ENCODE measurements at regions not wholly inside any gene's neighbourhood (a gene's known extent, or its start where the extent isn't known, plus 50 kb on each side); places are given as distances from the start of the nearest gene placed in this dataset.
A peak's percentile ranks its signal among the peaks of the same experiment; 100 is the strongest.
"Not testable (repeated sequence)": the region's sequence is repeated elsewhere in the genome, so short reads cannot be mapped to it uniquely, and the experiment has no call there.

DNA sequence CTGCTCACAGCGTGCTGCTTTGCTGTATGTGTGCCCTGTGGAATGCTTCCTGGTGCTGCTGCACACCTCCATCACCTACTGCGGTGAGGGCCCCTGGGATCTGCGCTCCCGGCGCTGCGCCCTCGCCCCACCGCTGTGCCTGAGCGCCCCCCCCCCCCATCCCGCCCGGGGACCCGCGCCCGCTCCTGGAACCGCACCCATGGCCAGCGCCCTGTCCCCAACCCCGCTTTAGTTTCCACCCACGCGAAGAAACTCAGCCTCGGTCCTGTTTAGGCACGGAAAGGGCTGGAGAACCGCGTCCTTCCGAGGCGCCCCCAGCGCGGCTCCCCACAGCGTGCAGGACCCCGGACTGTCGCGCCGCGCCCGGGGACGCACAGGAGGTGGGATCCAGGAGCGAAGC, 265.5 kb downstream of the POTEB3 start:
- in situ Hi-C loops (cut with HindIII; ENCODE audit: low sequenced_read_pairs); DNase-seq (ENCODE audit: low read depth, low spot score); H3K4me3 ChIP-seq (ENCODE audit: low read depth, low read length): not testable (repeated sequence)

- DNase-seq (ENCODE audit: low read depth, low spot score); H3K4me3 ChIP-seq (ENCODE audit: low read depth, low read length); in situ Hi-C loops (cut with HindIII; ENCODE audit: low sequenced_read_pairs): not testable (repeated sequence)
These were observed 285.3 kb upstream of the POTEB2 start for GRCh38 chr15:21151203-21151966.

- DNase-seq (ENCODE audit: low read depth, low spot score); H3K4me3 ChIP-seq (ENCODE audit: low read depth, low read length); in situ Hi-C loops (cut with HindIII; ENCODE audit: low sequenced_read_pairs): not testable (repeated sequence)
These were observed 282.0 kb upstream of the POTEB2 start for GRCh38 chr15:21148136-21148535.

GRCh38 chr15:21133893-21134292, 267.8 kb upstream of the POTEB2 start:
- in situ Hi-C loops (cut with HindIII; ENCODE audit: low sequenced_read_pairs); H3K4me3 ChIP-seq (ENCODE audit: low read depth, low read length); DNase-seq (ENCODE audit: low read depth, low spot score): not testable (repeated sequence)

DNA sequence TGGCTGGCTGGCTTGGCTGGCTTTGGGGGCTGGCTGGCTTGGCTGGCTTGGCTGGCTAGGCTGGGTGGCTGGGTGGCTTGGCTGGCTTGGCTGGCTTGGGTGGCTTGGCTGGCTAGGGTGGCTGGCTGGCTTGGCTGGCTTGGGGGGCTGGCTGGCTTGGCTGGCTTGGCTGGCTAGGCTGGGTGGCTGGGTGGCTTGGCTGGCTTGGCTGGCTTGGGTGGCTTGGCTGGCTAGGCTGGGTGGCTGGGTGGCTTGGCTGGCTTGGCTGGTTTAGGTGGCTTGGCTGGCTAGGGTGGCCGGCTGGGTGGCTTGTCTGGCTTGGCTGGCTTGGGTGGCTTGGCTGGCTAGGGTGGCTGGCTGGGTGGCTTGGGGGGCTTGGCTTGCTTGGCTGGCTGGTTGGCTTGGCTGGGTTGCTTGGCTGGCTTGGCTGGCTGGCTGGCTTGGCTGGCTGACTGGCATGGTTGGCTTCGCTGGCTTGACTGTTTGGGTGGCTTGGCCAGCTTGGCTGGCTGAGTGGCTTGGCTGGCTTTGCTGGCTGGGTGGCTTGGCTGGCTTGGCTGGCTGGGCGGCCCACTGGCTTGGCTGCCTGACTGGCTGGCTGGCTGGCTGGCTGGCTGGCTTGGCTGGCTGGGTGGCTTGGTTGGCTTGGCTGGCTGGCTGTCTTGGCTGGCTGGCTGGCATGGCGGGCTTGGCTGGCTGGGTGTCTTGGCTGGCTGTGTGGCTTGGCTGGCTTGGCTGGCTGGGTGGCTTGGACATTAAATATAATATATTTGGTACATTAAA, 246.3 kb upstream of the POTEB2 start:
- H3K4me3 ChIP-seq (ENCODE audit: low read depth, low read length); in situ Hi-C loops (cut with HindIII; ENCODE audit: low sequenced_read_pairs): not testable (repeated sequence)
- peak; percentile 0 for DNase-seq (ENCODE audit: low read depth, low spot score)

DNA sequence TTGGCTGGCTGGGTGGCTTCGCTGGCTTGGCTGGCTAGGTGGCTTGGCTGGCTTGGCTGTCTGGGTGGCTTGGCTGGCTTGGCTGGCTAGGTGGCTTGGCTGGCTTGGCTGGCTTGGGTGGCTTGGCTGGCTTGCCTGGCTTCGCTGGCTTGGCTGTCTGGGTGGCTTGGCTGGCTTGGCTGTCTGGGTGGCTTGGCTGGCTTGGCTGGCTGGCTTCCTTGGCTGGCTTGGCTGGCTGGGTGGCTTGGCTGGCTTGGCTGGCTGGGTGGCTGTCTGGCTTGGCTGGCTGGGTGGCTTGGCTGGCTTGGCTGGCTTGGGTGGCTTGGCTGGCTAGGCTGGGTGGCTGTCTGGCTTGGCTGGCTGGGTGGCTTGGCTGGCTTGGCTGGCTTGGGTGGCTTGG, 245.7 kb upstream of the POTEB2 start:
- H3K4me3 ChIP-seq (ENCODE audit: low read depth, low read length); in situ Hi-C loops (cut with HindIII; ENCODE audit: low sequenced_read_pairs): not testable (repeated sequence)
- DNase-seq (ENCODE audit: low read depth, low spot score): peak; percentile 0

DNA sequence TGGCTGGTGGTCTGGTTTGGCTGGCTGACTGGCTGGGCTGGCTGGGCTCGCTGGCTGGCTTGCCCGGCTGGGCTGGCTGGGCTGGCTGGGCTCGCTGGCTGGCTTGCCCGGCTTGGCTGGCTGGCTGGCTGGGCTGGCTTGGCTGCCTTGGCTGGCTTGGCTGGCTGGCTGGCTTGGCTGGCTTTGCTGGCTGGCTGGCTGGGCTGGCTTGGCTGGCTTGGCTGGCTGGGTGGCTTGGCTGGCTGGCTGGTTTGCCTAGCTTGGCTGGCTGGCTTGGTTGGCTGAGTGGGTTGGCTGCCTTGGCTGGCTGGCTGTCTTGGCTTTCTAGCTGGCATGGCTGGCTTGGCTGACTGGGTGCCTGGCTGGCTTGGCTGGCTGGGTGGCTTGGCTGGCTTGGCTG, 245.1 kb upstream of the POTEB2 start:
- in situ Hi-C loops (cut with HindIII; ENCODE audit: low sequenced_read_pairs); H3K4me3 ChIP-seq (ENCODE audit: low read depth, low read length); DNase-seq (ENCODE audit: low read depth, low spot score): not testable (repeated sequence)

GRCh38 chr15:21110187-21110804, 244.2 kb upstream of the POTEB2 start:
- H3K4me3 ChIP-seq (ENCODE audit: low read depth, low read length); in situ Hi-C loops (cut with HindIII; ENCODE audit: low sequenced_read_pairs); DNase-seq (ENCODE audit: low read depth, low spot score): not testable (repeated sequence)

DNA sequence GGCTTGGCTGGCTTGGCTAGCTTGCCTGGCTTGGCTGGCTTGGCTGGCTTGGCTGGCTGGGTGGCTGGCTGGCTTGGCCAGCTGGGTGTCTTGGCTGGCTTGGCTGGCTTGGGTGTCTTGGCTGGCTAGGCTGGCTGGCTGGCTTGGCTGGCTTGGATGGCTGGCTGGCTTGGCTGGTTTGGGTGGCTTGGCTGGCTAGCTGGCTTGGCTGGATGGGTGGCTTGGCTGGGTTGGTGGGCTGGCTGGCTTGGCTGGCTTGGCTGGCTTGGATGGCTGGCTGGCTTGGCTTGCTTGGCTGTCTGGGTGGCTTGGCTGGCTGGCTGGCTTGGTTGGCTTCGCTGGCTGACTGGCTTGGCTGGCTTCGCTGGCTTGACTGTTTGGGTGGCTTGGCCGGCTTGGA, 242.3 kb upstream of the POTEB2 start:
- DNase-seq (ENCODE audit: low read depth, low spot score); H3K4me3 ChIP-seq (ENCODE audit: low read depth, low read length); in situ Hi-C loops (cut with HindIII; ENCODE audit: low sequenced_read_pairs): not testable (repeated sequence)

DNA sequence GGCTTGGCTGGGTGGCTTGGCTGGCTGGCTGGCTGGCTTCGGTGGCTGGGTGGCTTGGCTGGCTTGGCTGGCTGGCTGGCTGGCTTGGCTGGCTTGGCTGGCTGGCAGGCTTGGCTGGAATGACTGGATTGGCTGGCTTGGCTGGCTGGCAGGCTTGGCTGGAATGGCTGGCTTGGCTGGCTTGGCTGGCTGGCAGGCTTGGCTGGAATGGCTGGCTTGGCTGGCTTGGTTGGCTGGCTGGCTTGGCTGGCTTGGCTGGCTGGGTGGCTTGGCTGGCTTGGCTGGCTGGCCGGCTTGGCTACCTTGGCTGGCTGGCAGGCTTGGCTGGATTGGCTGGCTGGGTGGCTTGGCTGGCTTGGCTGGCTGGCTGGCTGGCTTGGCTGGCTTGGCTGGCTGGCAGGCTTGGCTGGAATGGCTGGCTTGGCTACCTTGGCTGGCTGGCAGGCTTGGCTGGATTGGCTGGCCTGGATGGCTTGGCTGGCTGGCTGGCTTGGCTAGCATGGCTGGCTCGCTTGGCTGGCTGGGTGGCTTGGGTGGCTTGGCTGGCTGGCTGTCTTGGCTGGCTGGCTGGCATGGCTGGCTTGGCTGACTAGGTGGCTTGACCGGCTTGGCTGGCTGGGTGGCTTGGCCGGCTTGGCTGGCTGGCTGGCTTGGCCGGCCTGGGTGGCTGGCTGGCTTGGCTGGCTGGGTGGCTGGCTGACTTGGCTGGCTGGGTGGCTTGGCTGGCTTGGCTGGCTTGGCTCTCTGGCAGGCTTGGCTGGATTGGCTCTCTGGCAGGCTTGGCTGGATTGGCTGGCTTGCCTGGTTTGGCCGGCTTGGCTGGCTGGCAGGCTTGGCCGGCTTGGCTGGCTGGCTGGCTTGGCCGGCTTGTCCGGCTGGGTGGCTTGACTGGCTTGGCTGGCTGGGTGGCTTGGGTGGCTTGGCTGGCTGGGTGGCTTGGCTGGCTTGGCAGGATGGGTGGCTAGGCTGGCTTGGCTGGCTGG, 241.6 kb upstream of the POTEB2 start:
- DNase-seq (ENCODE audit: low read depth, low spot score); H3K4me3 ChIP-seq (ENCODE audit: low read depth, low read length); in situ Hi-C loops (cut with HindIII; ENCODE audit: low sequenced_read_pairs): not testable (repeated sequence)

DNA sequence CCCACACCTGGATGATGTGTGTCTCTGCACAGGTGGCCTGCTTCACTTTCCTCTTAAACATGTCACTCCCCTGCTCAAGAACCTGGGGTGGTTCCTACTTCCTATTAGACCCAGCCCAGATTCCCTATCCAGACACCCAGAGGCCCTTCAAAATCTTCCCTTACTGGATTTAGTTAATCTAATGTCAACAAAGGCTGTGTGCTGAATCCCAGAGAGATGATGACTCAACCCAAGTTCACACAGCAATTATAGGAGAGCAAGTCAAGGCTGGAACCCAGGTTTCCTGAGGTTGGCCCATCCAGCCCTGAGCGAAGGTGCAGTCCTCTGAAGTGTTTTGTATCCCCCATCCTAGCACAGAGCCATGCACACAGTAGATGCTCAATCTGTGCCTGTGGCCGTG, 230.5 kb upstream of the POTEB2 start:
- DNase-seq (ENCODE audit: low read depth, low spot score); in situ Hi-C loops (cut with HindIII; ENCODE audit: low sequenced_read_pairs); H3K4me3 ChIP-seq (ENCODE audit: low read depth, low read length): not testable (repeated sequence)

- DNase-seq (ENCODE audit: low read depth, low spot score); H3K4me3 ChIP-seq (ENCODE audit: low read depth, low read length); in situ Hi-C loops (cut with HindIII; ENCODE audit: low sequenced_read_pairs): not testable (repeated sequence)
These were observed 213.4 kb upstream of the POTEB2 start for GRCh38 chr15:21079544-21079943.

GRCh38 chr15:21068917-21069316, 202.8 kb upstream of the POTEB2 start:
- in situ Hi-C loops (cut with HindIII; ENCODE audit: low sequenced_read_pairs); H3K4me3 ChIP-seq (ENCODE audit: low read depth, low read length); DNase-seq (ENCODE audit: low read depth, low spot score): not testable (repeated sequence)

- in situ Hi-C loops (cut with HindIII; ENCODE audit: low sequenced_read_pairs); DNase-seq (ENCODE audit: low read depth, low spot score); H3K4me3 ChIP-seq (ENCODE audit: low read depth, low read length): not testable (repeated sequence)
These were observed 197.4 kb upstream of the POTEB2 start for GRCh38 chr15:21063512-21063911.

DNA sequence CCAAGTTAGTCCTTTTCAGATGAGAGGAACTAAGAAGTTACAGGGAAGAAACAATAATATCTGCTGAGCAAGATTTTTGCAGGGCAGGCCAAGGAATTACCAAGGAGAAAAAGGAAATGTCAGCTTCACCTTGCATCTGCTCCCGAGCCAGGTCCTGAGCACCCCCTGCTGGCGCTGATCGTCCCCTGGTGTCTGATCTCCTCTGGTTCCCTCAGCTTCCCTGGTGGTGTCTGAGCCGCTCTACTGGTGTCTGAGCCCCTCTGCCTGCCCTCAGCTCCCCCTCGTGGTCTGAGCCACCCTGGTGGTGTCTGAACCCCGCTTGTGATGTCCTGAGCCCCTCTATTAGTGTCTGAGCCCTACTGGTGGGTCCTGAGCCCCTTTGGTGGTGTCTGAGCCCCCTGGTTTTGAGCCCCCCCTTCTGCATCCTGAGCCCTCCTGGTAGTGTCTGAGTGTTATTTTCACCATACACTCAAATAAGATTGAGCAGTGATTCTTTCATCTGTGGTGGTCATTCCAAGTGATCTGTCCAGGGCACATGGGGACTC, 196.6 kb upstream of the POTEB2 start:
- DNase-seq (ENCODE audit: low read depth, low spot score); H3K4me3 ChIP-seq (ENCODE audit: low read depth, low read length); in situ Hi-C loops (cut with HindIII; ENCODE audit: low sequenced_read_pairs): not testable (repeated sequence)

- H3K4me3 ChIP-seq (ENCODE audit: low read depth, low read length); in situ Hi-C loops (cut with HindIII; ENCODE audit: low sequenced_read_pairs); DNase-seq (ENCODE audit: low read depth, low spot score): not testable (repeated sequence)
These were observed 185.8 kb upstream of the POTEB2 start for GRCh38 chr15:21051866-21052265.
